GM21515 (cell line): ENCODE measurements at regions not wholly inside any gene's neighbourhood (a gene's known extent, or its start where the extent isn't known, plus 50 kb on each side); places are given as distances from the start of the nearest gene placed in this dataset.
A peak's percentile ranks its signal among the peaks of the same experiment; 100 is the strongest.
"Not testable (repeated sequence)": the region's sequence is repeated elsewhere in the genome, so short reads cannot be mapped to it uniquely, and the experiment has no call there.

Experiments
- ATAC-seq: cut with Tn5 transposase; IDR thresholded peaks from one replicate; pipeline ENCODE4 v1.9.1; 2021; ENCODE audit not compliant: unreplicated experiment

- ATAC-seq, result no peak
Measured at GRCh38 chr10:44013981-44014380, 365.3 kb upstream of the ZNF32 start.

DNA sequence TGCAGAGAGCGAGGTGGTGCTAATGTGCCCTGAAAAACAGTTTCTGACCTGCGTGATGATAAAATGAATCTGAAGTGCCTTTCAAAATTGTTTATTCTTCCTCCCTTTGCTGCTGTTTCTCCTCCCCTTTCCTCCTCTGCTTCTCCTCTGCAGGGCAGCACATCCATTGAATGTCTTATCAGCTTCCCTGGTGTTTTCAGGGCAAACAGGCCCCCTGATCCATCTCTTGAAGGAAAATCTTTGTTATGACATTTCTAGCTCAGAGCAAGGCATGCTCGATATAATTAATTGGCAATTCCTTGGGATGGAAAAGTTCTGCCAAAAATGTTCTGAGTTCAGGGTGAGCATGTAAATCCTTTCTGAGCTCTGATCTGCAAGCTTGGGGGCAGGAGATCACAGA, 364.2 kb upstream of the ZNF32 start:
- ATAC-seq, result no peak

- ATAC-seq, result no peak
Measured at GRCh38 chr10:44011603-44011981, 362.9 kb upstream of the ZNF32 start.

GRCh38 chr10:44010873-44011602, 362.4 kb upstream of the ZNF32 start:
- peak; percentile 98 for ATAC-seq

DNA sequence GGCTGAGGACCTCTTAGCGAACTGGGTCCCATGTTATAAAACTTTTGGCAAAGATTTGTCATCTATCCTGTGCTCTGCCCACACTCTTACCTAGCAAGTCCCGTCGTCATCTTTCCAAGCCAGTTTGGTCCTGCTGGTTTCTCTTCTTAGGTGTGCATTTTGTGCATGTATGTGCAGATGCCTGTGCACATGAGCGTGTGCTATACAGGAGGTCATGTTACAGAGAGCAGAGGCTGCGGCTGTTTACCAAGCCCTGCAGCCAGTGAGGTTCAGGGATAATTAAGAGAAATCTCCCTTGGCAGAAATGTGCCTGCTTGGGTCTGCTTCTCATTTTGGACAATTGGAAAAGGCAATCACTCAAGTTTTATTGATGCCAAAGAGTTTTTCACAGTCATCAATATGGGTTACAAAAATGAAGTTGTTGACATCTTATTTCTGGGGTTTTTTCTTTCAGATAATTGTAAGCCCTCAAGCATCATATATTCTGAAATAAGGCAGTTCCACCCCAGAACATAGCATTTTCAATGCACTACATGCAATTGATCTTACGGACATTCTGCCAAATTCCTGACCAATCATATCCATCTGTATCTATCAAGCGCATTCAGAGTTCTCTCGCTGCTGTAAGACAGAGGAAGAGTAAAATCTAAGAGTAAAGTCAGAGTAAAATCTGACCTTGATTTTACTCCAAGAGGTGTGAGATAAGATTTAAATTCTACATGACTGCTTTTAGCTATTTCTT, 361.4 kb upstream of the ZNF32 start:
- ATAC-seq, result no peak

DNA sequence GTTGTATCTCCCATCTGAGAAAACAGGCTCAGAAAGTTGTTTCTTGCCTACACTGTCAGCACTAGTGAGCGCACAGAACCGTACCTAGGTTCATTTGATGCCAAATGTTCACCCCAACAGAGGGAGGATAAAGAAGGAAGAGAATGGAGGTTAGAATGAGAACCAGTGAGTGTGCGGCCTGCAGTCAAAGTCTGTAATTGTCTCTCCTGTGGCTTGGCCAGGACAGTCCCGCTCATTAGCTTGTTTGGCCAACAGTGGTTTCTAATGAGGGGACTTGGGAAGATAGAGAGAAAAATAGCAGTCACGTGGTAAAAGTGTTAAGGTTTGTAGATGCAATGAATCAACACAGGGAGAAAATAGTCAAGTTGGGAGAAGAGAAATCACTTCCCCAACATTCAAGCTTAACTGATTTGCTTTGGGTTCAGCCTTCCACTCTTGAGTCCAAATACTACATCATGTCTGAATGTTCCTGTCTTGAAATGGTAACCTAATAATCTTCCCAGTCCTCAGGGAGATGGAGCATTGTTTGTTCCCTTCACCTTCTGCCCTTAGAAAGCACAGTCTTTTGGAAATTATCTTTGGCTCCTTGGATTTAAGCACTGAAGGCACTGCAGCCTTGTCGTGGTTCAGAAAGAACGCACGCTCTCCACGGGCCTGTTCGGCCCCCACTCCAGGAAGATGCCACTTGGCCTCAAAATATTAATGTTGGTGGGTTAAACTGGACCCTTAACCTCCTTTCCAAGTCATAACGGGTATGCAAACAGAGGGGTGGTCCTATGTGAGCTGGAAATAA, 360.4 kb upstream of the ZNF32 start:
- ATAC-seq, result no peak

DNA sequence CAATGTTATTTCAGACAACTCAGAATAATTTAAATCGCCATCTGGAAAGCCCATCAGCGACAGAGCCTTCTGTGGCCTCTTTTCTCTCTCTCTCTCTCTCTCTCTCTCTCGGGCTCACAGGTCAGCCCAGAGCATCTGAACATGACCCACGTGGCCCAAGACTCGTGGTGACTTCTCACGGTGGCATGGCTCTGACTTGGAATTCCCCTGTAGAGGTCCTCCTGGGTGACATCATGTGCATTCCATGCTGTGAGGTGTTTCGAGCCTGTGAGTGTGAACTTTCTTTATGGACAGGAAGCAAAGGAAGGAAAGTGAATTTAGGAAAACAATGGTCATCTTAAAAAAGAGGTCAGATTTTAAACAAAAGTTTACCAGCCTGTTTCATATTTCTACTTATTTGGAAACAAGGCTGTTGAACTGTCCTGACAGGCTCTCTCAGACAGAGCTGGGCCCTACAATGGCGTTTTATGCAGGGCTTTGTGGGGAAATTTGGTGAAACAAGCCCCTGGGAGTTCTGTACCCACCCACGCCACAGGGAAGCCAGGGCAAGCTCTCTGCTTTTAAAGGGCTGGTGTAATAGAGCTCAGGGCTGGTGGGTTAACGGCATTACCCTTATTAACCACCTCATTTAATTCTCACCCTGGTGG, 359.7 kb upstream of the ZNF32 start:
- no peak for ATAC-seq

- no peak for ATAC-seq
Measured at GRCh38 chr10:44006771-44007170, 358.1 kb upstream of the ZNF32 start.

GRCh38 chr10:44005788-44006099, 357.1 kb upstream of the ZNF32 start:
- no peak for ATAC-seq

- ATAC-seq, result no peak
Measured at GRCh38 chr10:44004913-44005787, 356.5 kb upstream of the ZNF32 start.

DNA sequence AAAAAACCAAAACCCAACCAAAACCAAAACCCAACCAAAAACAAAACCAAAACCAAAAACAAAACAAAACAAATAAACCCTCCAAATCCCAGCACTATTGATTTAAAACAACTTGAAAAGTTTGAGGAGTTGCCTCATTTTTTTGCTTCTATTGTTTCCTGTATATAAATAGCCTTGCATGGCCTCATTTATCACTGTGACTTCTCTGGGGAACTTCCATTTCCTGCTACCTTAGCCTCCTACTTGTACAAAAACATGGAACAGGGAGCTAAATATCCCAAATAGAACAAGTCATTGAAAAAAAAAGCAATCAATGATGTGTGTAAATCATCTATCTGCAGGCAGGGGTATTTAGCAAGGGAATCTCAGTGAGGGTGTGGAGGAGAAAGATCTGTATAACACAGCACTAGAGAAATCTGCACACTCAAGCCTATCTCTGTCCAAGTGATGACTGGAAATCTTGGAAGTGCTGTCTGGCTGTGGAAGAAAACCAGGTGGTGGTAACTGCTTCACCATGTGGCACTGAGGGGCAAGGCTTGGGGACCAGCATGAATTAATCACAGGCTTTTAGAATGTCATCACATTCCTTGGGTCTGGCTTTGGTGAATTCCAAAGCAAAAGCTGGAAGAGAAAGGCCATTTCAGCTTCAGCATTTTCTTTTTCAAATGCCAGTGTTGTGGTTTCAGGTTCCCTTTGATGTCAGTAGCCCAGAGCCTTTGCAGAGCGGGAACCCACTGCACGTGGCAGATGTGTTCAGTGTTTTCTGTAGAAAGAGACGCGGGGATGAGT, 349.5 kb upstream of the ZNF32 start:
- ATAC-seq, result no peak

- ATAC-seq, result no peak
Measured at GRCh38 chr10:43997330-43997729, 348.6 kb upstream of the ZNF32 start.

GRCh38 chr10:43994539-43994938, 345.9 kb upstream of the ZNF32 start:
- ATAC-seq, result no peak

DNA sequence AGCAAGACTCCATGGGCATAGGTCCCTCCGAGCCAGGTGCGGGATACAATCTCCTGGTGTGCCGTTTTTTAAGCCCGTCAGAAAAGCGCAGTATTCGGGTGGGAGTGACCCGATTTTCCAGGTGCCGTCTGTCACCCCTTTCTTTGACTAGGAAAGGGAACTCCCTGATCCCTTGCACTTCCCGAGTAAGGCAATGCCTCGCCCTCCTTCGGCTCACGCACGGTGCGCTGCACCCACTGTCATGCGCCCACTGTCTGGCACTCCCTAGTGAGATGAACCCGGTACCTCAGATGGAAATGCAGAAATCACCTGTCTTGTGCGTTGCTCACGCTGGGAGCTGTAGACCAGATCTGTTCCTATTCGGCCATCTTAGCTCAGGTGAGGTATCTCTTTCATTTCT, 344.1 kb upstream of the ZNF32 start:
- not testable (repeated sequence) for ATAC-seq

GRCh38 chr10:43986374-43986773, 337.7 kb upstream of the ZNF32 start:
- ATAC-seq, result no peak

GRCh38 chr10:43985941-43986340, 337.3 kb upstream of the ZNF32 start:
- no peak for ATAC-seq

DNA sequence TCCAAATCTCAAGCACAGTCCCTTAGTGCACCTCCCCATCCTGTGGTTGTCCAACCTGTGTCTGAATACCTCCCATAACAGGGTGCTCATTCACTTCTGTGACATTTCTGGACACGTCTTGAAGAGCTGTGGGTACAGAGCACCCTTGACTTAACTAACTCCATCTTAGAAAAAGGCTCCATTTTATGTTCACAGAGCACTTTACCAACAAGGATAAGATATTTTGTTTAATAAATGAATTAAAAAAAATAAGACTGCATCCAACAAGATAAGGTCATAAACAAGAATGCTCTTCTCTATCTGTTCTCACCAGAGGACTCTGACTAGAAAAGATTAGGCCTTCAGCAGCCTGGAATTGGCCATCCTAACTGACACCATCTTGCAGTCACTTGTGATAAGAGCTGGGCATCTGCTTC, 335.2 kb upstream of the ZNF32 start:
- no peak for ATAC-seq

DNA sequence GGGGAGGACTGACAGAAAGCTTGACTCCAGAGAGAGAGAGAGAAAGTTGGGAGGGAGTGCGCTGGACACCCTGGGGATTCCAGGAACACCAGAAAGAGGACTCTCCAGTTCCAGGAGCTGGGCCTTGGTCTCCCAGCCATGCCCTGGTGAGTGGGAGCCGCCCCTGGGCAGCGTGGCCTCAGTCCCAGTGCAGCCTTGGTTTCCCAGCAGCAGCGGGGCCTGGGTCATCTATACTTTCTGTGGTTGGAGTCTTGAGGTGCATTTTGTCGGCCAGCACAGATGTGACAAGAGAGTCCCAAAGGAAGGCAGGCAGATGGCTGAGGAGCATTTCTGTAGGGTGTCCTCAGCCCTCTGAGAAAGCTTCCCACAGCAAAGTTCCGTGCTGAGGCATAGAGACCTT, 334.7 kb upstream of the ZNF32 start:
- no peak for ATAC-seq

DNA sequence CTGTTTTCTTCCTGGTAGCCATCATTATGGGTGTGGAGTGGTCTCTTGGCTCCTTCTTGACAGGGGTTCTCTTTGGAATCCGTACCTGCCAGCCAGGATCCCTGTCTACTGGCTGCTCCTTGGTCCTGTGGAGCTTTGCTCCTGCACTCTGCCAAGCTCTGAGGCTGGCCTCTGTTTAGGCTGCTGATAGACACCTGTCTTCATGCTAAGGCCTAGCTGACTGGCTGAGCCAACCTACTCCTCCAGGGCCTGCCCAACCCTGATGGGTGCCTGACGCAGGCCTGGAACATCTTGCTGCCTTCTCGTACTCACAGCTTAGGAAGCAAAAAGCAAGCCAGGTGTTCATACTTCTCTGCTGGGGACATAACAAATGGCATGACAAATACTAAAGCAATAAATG, 333.6 kb upstream of the ZNF32 start:
- no peak for ATAC-seq

DNA sequence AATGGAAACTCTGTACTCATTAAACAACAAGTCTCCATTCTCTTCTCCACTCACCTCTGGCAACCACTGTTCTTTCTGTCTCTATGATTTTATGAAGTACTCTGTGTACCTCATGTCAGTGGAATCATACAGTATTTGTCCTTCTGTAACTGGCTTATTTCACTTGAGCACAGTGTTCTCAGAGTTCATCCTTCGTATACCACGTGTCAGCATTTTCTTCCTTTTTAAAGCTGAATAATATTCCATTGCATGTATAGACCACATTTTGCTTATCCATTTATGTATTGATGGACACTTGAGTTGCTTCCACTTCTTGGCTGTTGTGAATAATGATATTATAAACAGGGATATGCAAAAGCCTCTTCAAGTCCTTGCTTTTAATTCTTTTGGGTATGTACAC, 333.0 kb upstream of the ZNF32 start:
- no peak for ATAC-seq
